Epithelial cell of proximal tubule (primary cell): ENCODE measurements at regions not wholly inside any gene's neighbourhood (a gene's known extent, or its start where the extent isn't known, plus 50 kb on each side); places are given as distances from the start of the nearest gene placed in this dataset.

Experiments used
- DNase-seq: peaks from one replicate; pipeline ENCODE4 v3.0.0-alpha.2; 2011; ENCODE audit warnings: low read depth
- H3K4me3 ChIP-seq: 2 replicates; pipeline ENCODE4 v1.5.1; 2011; ENCODE audit warnings: low read depth, mild to moderate bottlenecking, low read length
- TF ChIP-seq, protein P1 (sequence below): conservative IDR thresholded peaks from 2 replicates; pipeline ENCODE4 v1.5.1; 2012; ENCODE audit warnings: low read depth, mild to moderate bottlenecking, low read length

DNA sequence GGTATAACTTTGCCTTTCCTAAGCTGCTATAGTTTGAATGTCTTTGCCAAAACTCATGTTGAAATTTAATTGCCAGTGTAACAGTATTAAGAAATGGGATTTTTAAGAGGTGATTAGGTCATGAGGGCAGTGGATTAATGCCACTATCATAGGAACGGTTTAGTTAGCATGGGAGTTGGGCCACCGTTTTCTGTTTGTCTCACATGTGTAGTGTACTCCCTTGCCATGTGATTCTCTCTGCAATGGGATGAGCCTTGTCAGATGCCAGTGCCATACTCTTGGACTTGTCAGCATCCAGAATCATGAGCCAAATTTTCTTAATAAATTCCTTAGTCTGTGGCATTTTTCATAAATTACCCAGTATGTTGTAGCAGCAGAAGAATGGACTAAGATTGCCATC, 388.9 kb upstream of the RGPD4 start:
- no peak overlapping the region for H3K4me3 ChIP-seq
- no peak for DNase-seq
- TF ChIP-seq, protein P1, sequence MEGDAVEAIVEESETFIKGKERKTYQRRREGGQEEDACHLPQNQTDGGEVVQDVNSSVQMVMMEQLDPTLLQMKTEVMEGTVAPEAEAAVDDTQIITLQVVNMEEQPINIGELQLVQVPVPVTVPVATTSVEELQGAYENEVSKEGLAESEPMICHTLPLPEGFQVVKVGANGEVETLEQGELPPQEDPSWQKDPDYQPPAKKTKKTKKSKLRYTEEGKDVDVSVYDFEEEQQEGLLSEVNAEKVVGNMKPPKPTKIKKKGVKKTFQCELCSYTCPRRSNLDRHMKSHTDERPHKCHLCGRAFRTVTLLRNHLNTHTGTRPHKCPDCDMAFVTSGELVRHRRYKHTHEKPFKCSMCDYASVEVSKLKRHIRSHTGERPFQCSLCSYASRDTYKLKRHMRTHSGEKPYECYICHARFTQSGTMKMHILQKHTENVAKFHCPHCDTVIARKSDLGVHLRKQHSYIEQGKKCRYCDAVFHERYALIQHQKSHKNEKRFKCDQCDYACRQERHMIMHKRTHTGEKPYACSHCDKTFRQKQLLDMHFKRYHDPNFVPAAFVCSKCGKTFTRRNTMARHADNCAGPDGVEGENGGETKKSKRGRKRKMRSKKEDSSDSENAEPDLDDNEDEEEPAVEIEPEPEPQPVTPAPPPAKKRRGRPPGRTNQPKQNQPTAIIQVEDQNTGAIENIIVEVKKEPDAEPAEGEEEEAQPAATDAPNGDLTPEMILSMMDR = no peak

DNA sequence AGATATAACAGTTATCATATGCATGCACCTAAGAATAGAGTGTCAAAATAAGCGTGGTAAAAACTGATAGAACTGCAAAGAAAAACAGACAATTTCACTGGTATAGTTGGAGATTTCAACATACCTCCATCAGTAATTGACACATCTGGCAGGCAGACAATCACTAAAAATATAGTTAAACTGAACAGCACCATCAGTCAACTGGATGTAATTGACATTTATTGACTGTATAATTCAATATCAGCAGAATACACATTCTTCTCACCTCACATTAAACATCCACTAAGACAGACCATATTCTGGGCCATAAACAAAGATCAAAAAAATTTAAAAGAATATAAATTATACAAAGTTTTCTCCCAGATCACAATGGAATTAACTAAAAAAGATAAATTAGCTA, 378.5 kb upstream of the RGPD4 start:
- DNase-seq = no peak
- no peak overlapping the region for H3K4me3 ChIP-seq
- TF ChIP-seq, protein P1 = no peak

DNA sequence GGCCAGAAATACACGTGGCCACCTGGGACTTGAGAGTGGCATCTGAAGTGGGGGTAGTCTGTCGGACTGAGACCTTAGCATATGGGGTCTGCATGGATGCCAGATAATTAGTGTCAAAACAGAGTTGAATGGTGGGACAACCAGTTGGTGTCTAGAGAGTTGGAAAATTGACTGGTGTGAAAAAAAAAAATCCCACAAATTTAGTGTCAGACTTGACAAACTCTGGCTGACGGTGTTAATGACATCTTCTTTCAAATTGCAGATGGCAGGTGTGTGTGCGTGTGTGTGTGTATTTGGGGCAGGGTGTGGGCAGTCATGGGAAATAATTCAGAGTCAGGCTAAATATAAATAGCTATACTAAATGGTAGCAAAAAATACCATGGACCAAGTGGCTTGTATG, 365.4 kb upstream of the RGPD4 start:
- TF ChIP-seq, protein P1 = no peak
- no peak overlapping the region for H3K4me3 ChIP-seq
- no peak for DNase-seq

DNA sequence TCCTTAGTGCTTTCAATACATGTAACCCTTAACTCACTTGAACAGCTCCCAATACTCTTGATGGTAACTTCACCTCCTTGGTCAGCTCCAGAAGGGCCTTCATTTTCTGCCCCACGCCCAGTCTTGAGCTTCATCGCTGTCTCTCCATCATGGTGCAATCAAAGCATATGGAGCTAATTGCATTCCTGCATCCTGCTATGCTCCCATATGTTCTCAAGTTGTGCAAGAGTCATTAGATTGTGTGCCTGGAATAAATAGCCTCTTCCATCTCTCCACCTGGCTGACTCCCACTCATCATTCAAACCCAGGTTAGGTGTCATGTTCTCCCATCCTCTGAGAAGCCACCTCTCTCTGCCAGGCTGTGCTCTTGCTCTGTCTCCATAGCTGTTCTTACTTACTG, 364.5 kb upstream of the RGPD4 start:
- TF ChIP-seq, protein P1 = no peak
- no peak for DNase-seq
- H3K4me3 ChIP-seq = no peak overlapping the region

- TF ChIP-seq, protein P1 = no peak
- H3K4me3 ChIP-seq = no peak overlapping the region
These were observed 360.5 kb upstream of the RGPD4 start for GRCh38 chr2:107466241-107466640.

GRCh38 chr2:107466984-107467773, 359.5 kb upstream of the RGPD4 start:
- H3K4me3 ChIP-seq = no peak overlapping the region
- TF ChIP-seq, protein P1 = no peak
- no peak for DNase-seq

More at GRCh38 chr2:107466241-107466640, 360.5 kb upstream of the RGPD4 start:
- DNase-seq = no peak

- DNase-seq = no peak
- no peak overlapping the region for H3K4me3 ChIP-seq
- TF ChIP-seq, protein P1 = no peak
These were observed 357.2 kb upstream of the RGPD4 start for GRCh38 chr2:107469437-107469995.
